Glomerular visceral epithelial cell (primary cell): ENCODE measurements at regions not wholly inside any gene's neighbourhood (a gene's known extent, or its start where the extent isn't known, plus 50 kb on each side); places are given as distances from the start of the nearest gene placed in this dataset.
A peak's percentile ranks its signal among the peaks of the same experiment; 100 is the strongest.

Experiments
- DNase-seq: peaks from one replicate; pipeline ENCODE4 v3.0.0-alpha.2; 2016; ENCODE audit errors: extremely low spot score

DNA sequence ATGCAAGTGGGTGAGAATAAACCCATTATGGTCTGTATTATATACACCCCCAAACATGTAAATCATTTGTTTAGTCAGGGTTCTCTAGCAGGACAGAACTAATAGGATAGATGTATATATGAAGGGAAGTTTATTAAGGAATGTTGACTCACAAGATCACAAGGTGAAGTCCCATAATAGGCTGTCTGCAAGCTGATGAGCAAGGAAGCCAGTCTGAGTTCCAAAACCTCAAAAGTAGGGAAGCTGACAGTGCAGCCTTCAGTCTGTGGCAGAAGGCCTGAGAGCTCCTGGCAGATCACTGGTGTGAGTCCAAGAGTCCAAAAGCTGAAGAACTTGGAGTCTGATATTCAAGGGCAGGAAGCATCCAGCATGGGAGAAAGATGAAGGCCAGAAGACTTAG lies 270.8 kb upstream of the PRICKLE1 start:
- DNase-seq, result peak; percentile 62

DNA sequence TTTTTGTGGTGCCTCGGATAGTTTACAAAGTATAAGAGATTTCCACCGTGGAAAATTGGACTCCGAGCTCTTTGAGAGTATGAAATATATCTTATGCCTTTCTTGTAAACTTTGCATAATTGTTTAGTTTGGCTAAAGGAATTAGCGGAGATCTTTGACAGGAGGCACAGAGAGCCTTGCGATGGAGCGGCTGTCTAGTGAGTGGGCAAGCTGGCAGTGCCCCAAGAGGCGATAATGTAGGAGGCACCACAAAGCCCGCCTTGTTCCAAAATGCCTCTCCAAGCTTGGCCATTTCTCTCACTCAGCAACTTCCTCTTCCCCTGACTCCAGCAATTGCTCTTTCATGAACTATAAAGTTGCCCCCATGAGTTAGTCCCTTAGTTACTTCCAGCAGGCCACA lies 270.1 kb upstream of the PRICKLE1 start:
- DNase-seq, result no peak

DNA sequence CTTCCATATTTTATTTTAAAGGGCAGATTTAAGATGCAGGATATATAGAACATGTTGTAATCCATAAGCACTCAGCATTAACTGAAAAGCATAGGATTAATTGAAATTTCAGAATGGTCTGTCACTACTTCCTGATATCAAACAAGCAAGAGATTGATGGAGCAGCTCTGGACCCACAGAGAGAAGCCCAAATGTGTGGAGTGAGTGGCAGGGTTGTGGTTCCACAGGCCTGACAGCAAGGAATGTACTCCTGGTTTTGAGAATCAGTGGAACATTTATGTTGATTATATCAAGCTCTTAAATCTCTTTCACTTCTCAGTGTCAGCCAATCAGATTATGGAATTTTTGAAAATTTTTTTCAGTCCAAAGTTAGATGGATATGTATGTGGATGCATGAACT lies 267.6 kb upstream of the PRICKLE1 start:
- no peak for DNase-seq

DNA sequence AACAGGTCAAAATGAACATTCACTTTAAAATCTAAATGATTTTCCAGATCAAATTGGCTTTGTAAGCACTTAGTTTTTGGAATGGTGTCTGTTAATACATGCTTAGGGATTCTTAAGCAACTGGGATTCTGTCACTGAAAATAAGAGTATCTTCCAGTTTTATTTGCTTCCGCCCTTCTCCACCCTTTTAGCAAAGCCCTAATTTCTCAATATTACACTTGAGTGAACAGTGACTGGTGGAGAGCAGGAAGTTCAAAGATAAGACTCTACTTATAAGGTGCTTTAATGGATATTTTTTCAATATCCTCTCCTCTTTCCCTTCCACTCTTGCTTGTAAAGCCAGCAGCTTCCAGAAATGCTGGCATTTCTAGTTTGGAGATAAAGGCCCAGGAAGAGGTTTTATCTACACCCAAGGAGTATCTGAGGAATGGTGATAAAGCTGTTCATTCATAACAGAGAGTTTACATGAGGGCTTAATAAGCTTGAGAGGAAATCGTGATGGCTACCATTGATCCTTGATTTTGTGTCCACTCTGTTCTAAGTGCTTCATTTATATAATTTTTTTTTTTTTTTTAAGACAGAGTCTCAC lies 265.9 kb upstream of the PRICKLE1 start:
- no peak for DNase-seq

DNA sequence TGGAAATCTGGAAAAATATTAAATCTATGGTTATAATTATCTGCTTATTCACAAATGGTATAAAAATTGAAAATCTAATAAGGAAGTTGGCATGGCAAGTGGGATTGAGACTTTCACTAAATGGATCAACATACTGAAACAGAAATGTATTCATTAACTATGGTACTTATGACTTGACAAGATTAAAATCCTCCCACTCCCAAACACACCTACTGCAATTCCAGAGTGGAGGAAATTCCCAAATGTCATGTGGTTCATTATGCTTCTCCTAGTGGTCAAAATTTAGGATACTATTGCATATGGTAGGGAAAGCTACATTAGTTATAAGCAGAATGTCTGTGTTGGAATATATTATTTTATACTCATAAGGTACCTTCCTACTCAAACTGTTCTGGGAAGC lies 265.3 kb upstream of the PRICKLE1 start:
- no peak for DNase-seq

DNA sequence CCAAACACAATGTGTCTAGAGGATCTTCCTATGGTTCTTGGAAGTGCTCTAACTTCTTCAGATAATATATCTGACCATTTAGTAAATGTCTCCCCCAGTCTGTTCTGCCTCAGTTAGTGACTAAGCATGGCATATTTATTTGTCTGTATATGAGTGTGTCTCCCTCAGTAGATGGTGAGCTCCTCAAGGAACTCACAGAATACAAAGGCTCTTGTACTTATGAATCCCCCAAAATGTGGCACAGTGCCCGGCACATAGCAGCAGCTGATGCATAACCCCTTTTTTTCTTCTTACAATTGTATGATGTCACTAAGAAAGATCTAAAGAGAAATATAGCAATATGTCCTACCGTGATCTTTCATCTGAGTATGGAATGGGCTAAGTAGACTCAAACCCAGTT lies 264.7 kb upstream of the PRICKLE1 start:
- peak; percentile 20 for DNase-seq

DNA sequence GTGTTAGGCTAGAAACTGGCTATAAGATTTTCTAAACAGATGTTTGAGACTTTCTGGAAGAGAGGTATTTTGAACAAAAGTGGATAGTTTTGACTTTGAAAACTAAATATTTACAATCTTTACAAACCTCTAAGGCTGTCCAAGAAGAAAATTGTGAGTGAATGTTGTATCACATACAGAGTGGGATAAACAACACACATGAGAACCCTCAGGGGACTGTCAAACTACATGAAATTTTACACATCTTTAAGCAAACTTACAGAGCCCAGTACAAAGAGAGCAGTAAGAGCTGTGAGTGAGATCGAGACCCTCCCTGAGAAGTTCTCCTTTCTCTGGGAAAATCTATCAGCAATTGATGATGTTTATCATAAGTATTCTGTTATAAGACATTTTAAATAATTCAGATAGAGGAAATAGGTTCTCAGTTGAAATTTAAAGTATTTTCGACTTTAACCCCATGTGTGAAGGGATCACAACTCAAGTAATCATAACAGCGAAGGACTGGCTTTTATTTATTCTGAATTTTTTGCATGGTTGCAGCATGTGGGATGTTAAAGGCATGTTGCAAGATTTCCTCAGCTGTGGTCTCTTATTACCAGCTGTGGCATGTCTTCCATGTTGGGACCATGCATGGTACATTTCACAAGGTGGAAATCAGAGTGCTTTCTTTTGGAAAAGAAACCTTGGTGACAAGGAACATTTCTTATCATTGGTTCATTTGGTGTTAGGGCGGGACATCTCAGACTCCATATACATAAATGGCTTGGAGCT lies 264.0 kb upstream of the PRICKLE1 start:
- no peak for DNase-seq

DNA sequence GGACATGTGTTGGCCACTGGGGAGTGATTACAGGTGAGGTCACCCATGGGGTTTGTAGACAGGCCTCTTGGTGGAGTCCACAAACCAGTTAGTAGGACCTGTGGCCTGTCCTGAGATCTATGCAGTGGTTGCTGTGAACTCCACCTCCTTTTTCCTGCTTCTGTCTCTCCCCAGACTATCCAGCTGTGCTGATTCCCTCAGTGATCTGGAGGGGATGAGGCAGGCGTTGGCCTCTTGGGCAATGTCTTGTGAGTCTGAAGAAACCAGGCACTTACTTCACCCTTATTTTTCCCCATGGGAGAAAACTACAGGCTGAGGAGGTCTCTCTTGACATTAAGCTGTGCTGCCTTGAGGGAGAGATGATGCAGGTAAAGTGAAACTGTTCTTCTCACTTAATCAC lies 257.2 kb upstream of the PRICKLE1 start:
- DNase-seq, result peak; percentile 23

DNA sequence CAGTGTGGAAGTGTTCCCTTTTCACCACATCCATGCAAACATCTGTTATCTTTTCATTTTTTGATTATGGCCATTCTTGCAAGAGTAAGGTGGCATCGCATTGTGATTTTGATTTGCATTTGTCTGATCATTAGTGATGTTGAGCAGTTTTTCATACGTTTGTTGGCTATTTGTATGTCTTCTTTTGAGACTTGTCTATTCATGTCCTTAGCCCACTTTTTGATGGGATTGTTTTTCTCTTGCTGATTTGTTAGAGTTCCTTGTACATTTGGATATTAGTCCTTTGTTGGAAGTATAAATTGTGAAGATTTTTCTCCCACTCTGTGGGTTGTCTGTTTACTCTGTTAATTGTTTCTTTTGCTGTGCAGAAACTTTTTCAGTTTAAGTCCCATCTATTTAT lies 244.5 kb upstream of the PRICKLE1 start:
- DNase-seq, result no peak

DNA sequence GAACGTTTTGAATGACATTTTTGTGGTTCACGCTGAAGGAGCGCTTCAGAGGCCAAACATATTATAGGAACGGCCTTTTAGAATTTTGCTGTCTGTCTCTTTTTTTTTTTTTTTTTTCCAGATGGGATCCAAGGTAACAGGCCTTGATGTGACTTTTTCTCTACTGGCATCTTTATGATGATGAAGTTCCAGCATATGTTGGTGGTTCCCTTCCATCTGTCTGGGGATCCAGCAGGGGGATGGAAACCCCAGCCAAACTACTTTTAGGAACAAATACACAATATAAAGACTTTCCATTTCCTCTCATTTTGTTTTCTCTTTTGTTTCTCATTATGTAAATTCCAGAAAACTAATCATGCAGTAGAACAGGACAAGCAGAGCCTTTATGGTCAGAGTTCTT lies 239.3 kb upstream of the PRICKLE1 start:
- no peak for DNase-seq

DNA sequence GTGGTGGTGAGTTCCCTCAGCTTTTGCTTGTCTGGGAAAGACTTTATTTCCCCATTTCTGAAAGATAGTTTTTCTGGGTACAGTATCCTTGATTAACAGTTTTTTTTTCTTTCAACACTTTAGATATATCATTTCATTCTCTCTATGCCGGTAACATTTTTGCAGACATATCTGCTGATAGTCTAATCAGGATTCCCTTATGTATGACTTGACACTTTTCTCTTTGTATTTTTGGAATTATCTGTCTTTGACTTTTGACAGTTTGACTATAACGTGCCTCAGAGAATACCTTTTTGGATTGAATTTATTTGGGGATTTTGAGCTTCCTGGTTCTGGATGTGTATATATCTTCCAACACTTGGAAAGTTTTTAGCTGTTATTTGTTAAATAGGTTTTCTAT lies 234.8 kb upstream of the PRICKLE1 start:
- DNase-seq, result no peak

DNA sequence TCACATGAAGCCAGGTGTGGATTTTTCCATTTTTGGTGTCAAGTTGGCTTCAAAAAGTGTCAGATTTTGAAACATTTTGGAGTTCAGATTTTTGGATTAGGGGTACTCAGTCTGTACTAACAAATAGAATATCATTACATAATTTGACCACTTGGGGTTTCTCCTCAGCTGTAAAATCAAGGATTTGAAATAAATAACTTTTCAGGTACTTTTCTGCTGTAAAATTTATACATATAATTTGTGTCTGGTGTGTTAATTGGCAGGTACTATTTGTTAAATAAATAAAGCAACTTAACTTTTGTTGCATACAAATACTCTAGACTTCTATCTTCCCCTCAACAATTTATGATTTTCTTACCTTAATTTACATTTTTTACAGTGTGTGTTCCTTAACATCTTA lies 234.1 kb upstream of the PRICKLE1 start:
- DNase-seq, result no peak

DNA sequence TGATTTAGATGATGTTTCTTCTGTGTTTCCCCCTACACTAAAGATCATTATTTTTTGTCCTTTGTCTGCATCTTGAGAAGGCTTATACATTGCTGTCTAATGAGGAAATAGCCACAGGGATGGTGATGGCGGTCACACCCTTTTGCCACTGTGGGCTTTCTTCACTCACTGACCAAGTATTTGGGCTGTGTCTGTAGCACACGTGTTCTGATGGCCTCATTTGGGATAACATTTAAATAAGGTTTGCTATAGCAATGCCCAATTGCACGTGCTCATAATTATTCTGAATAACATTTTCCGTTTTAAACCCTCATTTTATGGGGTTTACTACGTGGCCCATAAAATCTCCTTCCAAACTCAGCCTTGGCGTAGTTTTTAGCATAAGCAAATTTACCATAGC lies 230.3 kb upstream of the PRICKLE1 start:
- no peak for DNase-seq

DNA sequence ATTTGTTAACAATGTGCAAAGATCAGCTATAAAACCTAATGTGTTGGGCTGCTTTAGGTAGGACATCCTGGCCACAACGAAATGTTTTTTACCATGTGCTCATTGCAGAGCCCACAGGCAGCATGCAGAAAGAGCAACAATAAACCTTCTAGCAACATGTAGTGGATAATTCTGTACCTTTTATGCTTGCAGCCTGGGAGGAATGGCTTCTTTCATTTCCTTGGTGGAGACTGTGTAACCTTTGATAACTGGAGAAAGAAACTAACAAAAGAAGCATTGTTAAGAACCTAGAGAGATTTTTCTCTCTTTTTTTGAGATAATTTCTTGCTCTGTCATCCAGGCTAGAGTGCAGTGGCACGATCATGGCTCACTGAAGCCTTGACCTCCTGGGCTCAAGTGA lies 225.5 kb upstream of the PRICKLE1 start:
- no peak for DNase-seq

DNA sequence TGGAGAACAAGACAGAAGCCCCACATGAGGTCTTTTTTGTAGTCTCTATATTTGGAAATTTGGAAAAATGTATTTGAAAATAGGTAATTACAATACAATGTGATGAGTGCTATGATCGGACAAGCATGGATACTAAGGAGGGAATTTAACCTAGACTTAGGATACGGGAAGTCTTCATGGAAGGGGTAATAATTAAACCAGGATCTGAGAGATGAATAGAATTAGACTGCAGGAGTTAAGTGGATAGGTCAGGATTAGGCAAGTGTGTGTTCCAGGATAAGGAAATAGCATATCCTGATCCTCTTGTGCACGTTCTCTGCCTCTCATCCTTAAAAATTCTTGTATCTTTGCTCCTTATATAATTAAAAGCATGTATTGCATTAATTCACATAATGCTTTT lies 223.3 kb upstream of the PRICKLE1 start:
- no peak for DNase-seq

DNA sequence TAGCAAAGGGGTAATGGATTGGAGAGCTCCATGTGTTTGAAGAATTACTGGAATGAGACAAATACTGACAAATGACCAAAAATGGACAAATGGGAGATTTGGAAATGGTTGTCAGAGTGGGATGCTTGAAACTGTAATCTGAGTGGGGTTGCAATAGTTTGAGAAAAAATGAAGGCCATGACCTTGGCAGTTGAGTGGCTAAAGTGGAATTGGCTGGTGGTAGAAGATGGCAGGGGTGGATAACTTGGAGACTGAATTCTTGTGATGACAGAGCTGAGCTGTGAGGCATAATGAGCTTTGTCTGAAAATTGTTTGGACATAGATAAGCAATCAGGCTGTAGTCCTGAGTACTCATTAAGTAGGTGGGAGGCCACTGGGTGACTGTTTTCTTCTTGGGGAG lies 222.5 kb upstream of the PRICKLE1 start:
- DNase-seq, result no peak

DNA sequence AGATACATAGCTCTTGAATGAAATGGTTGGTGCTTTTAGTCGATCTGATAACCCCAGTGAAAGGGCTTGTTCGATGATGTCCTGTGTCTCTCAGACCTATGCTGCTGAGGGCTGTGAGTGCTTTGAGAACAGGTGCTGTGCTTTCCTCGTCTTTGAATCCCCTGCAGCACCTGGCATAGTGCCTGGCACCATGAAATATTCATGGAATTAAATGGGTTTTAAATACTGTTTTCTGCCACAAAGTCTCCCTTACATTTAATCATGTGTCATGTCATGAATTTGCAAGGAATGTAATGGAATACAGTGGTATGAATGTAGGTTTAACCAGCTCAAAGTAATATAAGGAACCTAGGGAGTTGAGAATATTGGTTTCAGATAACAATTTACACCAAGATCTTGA lies 220.5 kb upstream of the PRICKLE1 start:
- DNase-seq, result peak; percentile 74

DNA sequence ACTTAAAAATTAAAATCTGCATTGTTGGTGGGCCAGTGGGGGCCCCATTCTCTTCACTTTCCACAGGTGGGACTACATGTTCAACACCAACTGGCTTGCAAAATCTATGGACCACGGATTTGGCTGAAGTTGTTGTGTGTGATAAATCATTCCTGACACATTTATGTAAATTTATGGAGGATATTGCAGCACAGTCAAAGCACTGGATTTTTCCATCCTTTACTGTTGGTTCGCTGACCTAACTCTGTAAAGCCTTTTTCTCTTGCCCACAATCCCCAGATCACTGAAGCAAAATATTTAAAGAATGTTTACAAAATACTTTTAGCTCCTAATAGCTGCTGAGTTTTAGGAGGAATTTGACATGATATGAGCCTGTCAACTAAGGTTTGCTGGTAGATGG lies 219.7 kb upstream of the PRICKLE1 start:
- peak; percentile 55 for DNase-seq

DNA sequence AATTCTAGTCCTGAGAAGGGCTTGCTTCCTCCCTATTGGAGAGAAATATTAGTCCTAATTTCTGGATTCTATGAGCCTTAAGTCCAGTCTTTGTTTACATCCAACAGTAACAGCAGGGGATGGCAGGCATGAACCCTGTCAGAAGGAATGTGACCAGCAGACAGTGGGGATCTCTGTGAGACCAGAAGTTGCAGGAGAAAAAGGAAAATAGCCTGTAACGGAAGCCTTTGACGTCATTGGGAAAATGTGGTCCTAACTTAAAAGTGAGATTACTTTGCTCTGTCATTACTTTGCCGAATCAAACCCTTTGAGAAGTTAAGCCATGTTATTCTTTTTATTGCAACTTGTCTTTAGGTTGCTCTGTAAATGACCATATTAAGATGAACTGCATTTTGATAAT lies 218.2 kb upstream of the PRICKLE1 start:
- no peak for DNase-seq

DNA sequence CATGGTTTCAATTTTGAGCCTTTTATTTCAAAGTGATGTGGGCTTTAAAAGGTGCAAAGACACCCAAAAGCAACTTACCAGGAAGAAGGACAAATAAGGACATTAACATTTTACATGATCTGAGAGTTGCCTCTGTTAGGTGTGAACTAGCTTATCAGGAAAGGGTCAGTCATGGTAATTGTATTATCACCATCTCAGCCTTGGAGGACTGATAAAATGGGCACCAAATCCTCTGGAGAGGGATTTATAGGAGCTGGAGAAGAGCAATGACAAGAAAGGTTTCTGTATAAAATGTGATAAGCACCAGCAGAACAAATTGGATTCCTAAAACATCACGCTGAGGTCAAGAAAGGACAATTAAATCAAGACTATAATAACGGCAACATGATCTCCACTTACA lies 217.7 kb upstream of the PRICKLE1 start:
- no peak for DNase-seq

DNA sequence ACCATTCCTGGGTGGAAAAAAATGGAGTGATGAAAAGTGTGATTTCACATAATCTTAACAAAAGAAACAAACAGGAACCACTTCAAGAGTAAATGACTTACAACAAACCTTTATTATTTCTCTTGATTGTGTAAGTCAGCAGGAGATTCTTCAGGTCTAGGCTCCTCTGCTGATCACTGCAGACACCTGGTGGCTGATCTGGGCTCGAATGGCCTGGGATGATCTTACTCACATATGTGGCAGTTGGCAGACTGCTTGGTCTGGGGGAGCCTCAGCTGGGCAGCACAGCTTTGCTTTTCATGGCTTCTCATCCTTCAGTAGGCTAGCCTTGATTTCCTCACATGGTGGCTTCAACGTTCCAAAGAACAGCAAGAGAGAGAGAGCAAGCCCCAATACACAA lies 215.4 kb upstream of the PRICKLE1 start:
- DNase-seq, result no peak

DNA sequence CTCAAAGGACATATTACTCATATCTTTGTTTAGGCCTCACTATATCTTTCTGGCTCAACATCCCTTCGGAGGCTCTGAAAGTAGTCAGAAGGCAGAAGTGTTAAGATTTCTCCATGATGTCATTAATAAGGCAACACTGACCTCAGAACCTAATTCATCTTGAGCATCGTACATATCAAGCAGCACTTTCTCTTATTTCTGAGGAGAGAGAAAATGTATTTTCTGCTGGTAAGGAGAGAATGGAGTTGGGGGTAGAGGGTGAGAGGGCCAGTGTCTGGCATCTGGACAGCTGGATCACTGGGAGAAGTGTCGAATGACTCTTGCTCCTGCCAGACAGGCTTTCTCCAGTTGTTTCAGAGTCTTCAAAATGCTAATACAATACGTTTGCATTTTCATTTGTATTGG lies 213.2 kb upstream of the PRICKLE1 start:
- no peak for DNase-seq

DNA sequence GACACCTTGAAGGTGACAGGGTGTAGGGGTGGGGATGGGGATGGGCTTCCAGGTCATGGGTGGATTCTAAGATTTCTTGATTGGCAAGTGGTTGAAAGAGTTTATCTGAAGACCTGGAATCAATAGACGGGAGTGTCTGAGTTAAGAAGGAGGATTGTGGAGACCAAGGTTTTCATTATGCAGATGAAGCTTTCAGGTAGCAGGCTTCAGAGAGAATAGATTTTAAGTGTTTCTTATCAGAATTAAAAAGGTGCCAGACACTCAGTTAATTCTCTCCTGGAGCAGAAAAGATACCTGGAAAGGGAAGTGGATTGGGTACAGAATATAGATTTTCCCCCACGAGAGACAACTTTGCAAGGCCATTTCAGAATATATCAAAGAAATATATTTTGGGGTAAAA lies 211.7 kb upstream of the PRICKLE1 start:
- DNase-seq, result no peak

DNA sequence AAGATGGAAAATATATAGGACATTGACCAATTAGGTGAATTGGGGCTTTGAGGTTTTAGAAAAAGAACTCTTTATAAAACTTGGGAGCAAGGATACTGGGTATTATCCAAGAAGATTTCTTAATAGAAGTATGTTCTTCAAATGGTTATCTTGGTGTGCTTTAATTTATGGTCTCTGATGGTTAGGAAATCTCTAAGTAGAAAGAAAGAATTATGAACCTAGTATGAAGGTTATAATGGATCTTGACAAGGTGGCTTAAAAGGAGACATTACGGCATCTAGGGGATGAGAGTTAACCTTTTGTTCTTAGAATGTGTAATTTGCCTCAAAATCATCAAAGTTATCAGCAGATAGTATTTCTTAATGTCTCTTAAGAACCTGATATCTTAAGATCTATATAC lies 210.4 kb upstream of the PRICKLE1 start:
- no peak for DNase-seq
